Endothelial cell of umbilical vein (primary cell): ENCODE measurements at regions not wholly inside any gene's neighbourhood (a gene's known extent, or its start where the extent isn't known, plus 50 kb on each side); places are given as distances from the start of the nearest gene placed in this dataset.

ENCODE experiments used
- BruUV-seq: library from RNA; stranded (reverse); fragments of 400-500 nt; replicated peaks from 2 replicates; lab custom pipeline; 2021; lab: Mats Ljungman, UMichigan
- CTCF ChIA-PET: fragments of 300-600, 350-600 bp; sonication (Branson Sonifier 250); formaldehyde crosslinking; loops from one replicate; lab custom pipeline; 2021; ENCODE audit warnings: antibody characterized with exemption, inconsistent platforms; lab: Charles Lee
- POLR2A ChIA-PET: fragments of 300-600, 350-600 bp; sonication (Branson Sonifier 250); formaldehyde crosslinking; loops from one replicate; lab custom pipeline; 2021; ENCODE audit warnings: antibody characterized with exemption, inconsistent platforms; lab: Charles Lee
- DNase-seq: peaks from one replicate; pipeline ENCODE4 v3.0.0-alpha.2; 2011; ENCODE audit warnings: low read depth, low spot score
- FAIRE-seq: peaks from 2 replicates; lab custom pipeline; 2011; peaks lifted over from hg19 to GRCh38; lab: Jason Lieb, UNC
- H2AFZ ChIP-seq: 2 replicates; pipeline ENCODE4 v1.6.0; 2012; ENCODE audit warnings: low read depth, low read length, control low read depth, inconsistent platforms
- H3K27ac ChIP-seq: 2 replicates; pipeline ENCODE4 v1.5.1; 2011; ENCODE audit warnings: low read depth, mild to moderate bottlenecking, control low read depth, low read length, moderate library complexity; ENCODE audit not compliant: insufficient read depth
- H3K27me3 ChIP-seq, 2 experiments: 2 replicates each; pipeline versions ENCODE4 v1.6.0 to v1.6.1; 2011; ENCODE audit warnings: low read length in 2 of 2, mixed read lengths in 1 of 2; ENCODE audit not compliant: control insufficient read depth in 2 of 2, insufficient read depth in 2 of 2
- H3K36me3 ChIP-seq, 2 experiments: 2 replicates in 1 of 2; 3 replicates in 1 of 2; pipeline ENCODE4 v1.5.1; 2011; ENCODE audit warnings: low read length in 2 of 2, mild to moderate bottlenecking in 1 of 2, moderate library complexity in 1 of 2; ENCODE audit not compliant: control insufficient read depth in 2 of 2, insufficient read depth in 2 of 2; ENCODE audit errors: extremely low read depth in 1 of 2
- H3K4me1 ChIP-seq: 3 replicates; pipeline ENCODE4 v1.5.1; 2011; ENCODE audit warnings: mild to moderate bottlenecking, low read length; ENCODE audit not compliant: control insufficient read depth, insufficient read depth; ENCODE audit errors: extremely low read depth
- H3K4me2 ChIP-seq: 2 replicates; pipeline ENCODE4 v1.6.1; 2011; ENCODE audit warnings: low read length, control low read depth, mixed read lengths; ENCODE audit not compliant: insufficient read depth
- H3K4me3 ChIP-seq, 3 experiments: fragments of 200-600 bp in 1 of 3; sonication (generic), shearing (Covaris generic) in 1 of 3; replicated peaks in 1 of 3; 2 replicates each; pipeline ENCODE4 v1.5.1; 2011 to 2016; ENCODE audit warnings: control low read depth in 3 of 3, low read length in 3 of 3, mild to moderate bottlenecking in 2 of 3, inconsistent platforms in 1 of 3, low read depth in 1 of 3, moderate library complexity in 1 of 3; ENCODE audit not compliant: insufficient read depth in 1 of 3
- H3K79me2 ChIP-seq: 2 replicates; pipeline ENCODE4 v1.6.0; 2012; ENCODE audit warnings: low read length, inconsistent platforms; ENCODE audit not compliant: control insufficient read depth, insufficient read depth
- H3K9ac ChIP-seq: replicated peaks from 2 replicates; pipeline ENCODE3; 2011; ENCODE audit warnings: low read length, control low read depth; ENCODE audit not compliant: insufficient read depth; ENCODE audit errors: extremely low read depth
- H3K9me1 ChIP-seq: replicated peaks from 3 replicates; pipeline ENCODE4 v1.6.0; 2011; ENCODE audit warnings: mild to moderate bottlenecking, low read length; ENCODE audit not compliant: control insufficient read depth, insufficient read depth; ENCODE audit errors: extremely low read depth
- H3K9me3 ChIP-seq: replicated peaks from 2 replicates; pipeline ENCODE4 v1.5.1; 2012; ENCODE audit warnings: low read length, inconsistent platforms; ENCODE audit not compliant: control insufficient read depth, insufficient read depth
- H4K20me1 ChIP-seq: replicated peaks from 2 replicates; pipeline ENCODE3; 2011; ENCODE audit warnings: mild to moderate bottlenecking, low read length; ENCODE audit not compliant: control insufficient read depth, insufficient read depth; ENCODE audit errors: extremely low read depth
- FOS ChIP-seq: IDR thresholded peaks from 2 replicates; pipeline ENCODE4 v1.6.1; 2011; ENCODE audit warnings: mild to moderate bottlenecking, low read length, moderate library complexity, borderline replicate concordance; ENCODE audit not compliant: insufficient read depth
- GATA2 ChIP-seq: IDR thresholded peaks from 2 replicates; pipeline ENCODE4 v1.7.0; 2011; ENCODE audit warnings: low read depth, mild to moderate bottlenecking, moderate library complexity, mixed read lengths, low read length; ENCODE audit not compliant: insufficient read length, insufficient read depth
- JUN ChIP-seq: IDR thresholded peaks from 2 replicates; pipeline ENCODE4 v1.6.1; 2011; ENCODE audit warnings: borderline replicate concordance, low read depth; ENCODE audit not compliant: insufficient read length, insufficient read depth
- MYC ChIP-seq: IDR thresholded peaks from one replicate; pipeline ENCODE4 v1.6.1; 2011; ENCODE audit warnings: mild to moderate bottlenecking, low read depth, low read length
- POLR2A ChIP-seq: IDR thresholded peaks from 2 replicates; pipeline ENCODE4 v1.6.1; 2012; ENCODE audit warnings: low read depth, mild to moderate bottlenecking, control low read depth, low read length
- POLR2AphosphoS5 ChIP-seq: IDR thresholded peaks from 2 replicates; pipeline ENCODE4 v1.6.1; 2012; ENCODE audit warnings: low read depth, mild to moderate bottlenecking, control low read depth, low read length, moderate library complexity; ENCODE audit not compliant: insufficient read depth
- dilution Hi-C: fragments of 300-500 bp; cut with MboI; formaldehyde crosslinking; loops from one replicate; pipeline ENCODE4 v1.15.0; 2019; ENCODE audit warnings: low sequenced_read_pairs; ENCODE audit not compliant: extremely low pct_ligation_motif_present
- intact Hi-C: fragments of 100-400 bp; cut with micrococcal nuclease; formaldehyde crosslinking; loops from one replicate; pipeline ENCODE4 v1.10.0; 2022
- TF ChIP-seq, protein P1 (sequence below), 2 donors: IDR thresholded peaks; 1 replicate in 1 of 2; 2 replicates in 1 of 2; pipeline ENCODE4 v1.5.1; 2011; ENCODE audit warnings: low read length in 2 of 2, mild to moderate bottlenecking in 2 of 2, moderate library complexity in 2 of 2, control low read depth in 1 of 2, inconsistent platforms in 1 of 2, low read depth in 1 of 2; ENCODE audit not compliant: insufficient read depth in 1 of 2; ENCODE audit errors: extremely low read depth in 1 of 2

DNA sequence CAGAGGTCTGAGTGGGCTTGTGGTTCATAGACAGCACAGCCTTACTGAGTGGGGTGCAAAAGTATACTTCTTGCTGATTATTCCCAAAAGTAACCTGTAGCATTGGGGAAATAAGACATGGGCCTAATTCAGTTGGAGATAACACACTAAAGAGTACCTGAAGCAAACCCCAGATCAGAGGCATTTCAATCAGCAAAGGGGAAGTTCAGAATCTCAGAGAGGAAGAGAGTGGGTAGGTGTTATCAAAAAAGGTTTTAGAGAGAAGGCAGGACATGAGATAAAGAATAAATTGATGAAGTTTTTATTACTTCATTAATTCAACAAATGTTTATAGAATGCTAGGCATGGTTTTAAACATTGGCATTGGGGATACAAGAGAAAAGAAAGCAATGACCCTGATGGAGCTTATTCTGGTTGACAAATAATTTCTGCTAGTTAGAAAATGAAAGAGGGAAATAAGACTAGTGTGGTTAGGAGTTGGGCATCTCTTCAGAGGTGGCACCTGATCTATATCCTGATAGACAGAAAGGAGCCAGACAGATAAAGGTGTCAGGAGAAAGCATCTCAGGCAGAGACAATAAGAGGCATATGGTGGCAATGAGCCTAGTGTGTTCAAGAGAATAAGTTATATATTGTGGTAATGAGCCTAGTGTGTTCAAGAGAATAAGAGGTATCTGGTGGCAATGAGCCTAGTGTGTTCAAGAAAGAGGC, 153.8 kb upstream of the SETBP1 start:
- DNase-seq, result no peak
- TF ChIP-seq JUN (no peak), GATA2 (no peak), MYC (no peak), POLR2AphosphoS5 (no peak), FOS (no peak), POLR2A (no peak)
- TF ChIP-seq, protein P1, sequence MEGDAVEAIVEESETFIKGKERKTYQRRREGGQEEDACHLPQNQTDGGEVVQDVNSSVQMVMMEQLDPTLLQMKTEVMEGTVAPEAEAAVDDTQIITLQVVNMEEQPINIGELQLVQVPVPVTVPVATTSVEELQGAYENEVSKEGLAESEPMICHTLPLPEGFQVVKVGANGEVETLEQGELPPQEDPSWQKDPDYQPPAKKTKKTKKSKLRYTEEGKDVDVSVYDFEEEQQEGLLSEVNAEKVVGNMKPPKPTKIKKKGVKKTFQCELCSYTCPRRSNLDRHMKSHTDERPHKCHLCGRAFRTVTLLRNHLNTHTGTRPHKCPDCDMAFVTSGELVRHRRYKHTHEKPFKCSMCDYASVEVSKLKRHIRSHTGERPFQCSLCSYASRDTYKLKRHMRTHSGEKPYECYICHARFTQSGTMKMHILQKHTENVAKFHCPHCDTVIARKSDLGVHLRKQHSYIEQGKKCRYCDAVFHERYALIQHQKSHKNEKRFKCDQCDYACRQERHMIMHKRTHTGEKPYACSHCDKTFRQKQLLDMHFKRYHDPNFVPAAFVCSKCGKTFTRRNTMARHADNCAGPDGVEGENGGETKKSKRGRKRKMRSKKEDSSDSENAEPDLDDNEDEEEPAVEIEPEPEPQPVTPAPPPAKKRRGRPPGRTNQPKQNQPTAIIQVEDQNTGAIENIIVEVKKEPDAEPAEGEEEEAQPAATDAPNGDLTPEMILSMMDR (IDR thresholded peaks at IDR 0.05; ENCODE audit: extremely low read depth in 1 of 2, insufficient read depth in 1 of 2, low read depth in 1 of 2, low read length in 2 of 2), result no peak
- CTCF ChIA-PET, result no interaction called here
- H3K4me3 ChIP-seq, result no peak overlapping the region
- H3K79me2 ChIP-seq, result no peaks in the 10 kb centered on the region
- H3K36me3 ChIP-seq, result no peaks in the 10 kb centered on the region
- H3K9ac ChIP-seq, result no peak overlapping the region
- dilution Hi-C loops (no loop called here), intact Hi-C loops (no loop called here)
- no peak for FAIRE-seq
- no TSS peak for BruUV-seq
- H2AFZ ChIP-seq, result no peak overlapping the region
- no peaks in the 10 kb centered on the region for H3K9me3 ChIP-seq
- POLR2A ChIA-PET, result no interaction called here
- no peak overlapping the region for H3K27ac ChIP-seq
- no peaks in the 10 kb centered on the region for H4K20me1 ChIP-seq
- no peak overlapping the region for H3K4me2 ChIP-seq
- no peaks in the 10 kb centered on the region for H3K9me1 ChIP-seq
- no peaks in the 10 kb centered on the region for H3K4me1 ChIP-seq
- peaks cover 0 to 1% of the 10 kb centered on the region in 2 experiments for H3K27me3 ChIP-seq
